Neural crest cell (in vitro differentiated cells): ENCODE measurements at regions not wholly inside any gene's neighbourhood (a gene's known extent, or its start where the extent isn't known, plus 50 kb on each side); places are given as distances from the start of the nearest gene placed in this dataset.

Experiments
- DNase-seq: peaks from one replicate; pipeline ENCODE4 v3.0.0; 2021; ENCODE audit warnings: low read depth, mixed read lengths, low spot score
- H3K27ac Mint-ChIP-seq: one replicate; pipeline ENCODE4 v1.8.0; 2021; ENCODE audit warnings: mild to moderate bottlenecking, mixed read lengths; ENCODE audit not compliant: unreplicated experiment
- H3K27me3 Mint-ChIP-seq: 2 replicates; pipeline ENCODE4 v1.8.0; 2021; ENCODE audit warnings: low read depth, mild to moderate bottlenecking, mixed read lengths
- H3K36me3 Mint-ChIP-seq: 2 replicates; pipeline ENCODE4 v1.8.0; 2021; ENCODE audit warnings: low read depth, mild to moderate bottlenecking, mixed read lengths
- H3K4me1 Mint-ChIP-seq: 2 replicates; pipeline ENCODE4 v1.8.0; 2021; ENCODE audit warnings: mixed read lengths
- H3K4me3 Mint-ChIP-seq: one replicate; pipeline ENCODE4 v1.8.0; 2021; ENCODE audit warnings: mild to moderate bottlenecking, mixed read lengths
- H3K9me3 Mint-ChIP-seq: 2 replicates; pipeline ENCODE4 v1.8.0; 2021; ENCODE audit warnings: mixed read lengths
- CTCF ChIP-seq: fragments of 200-600 bp; sonication (generic); conservative IDR thresholded peaks from 2 replicates; pipeline ENCODE4 v1.5.0; 2021; ENCODE audit warnings: antibody characterized with exemption, mild to moderate bottlenecking

GRCh38 chr11:15651816-15652215, 537.1 kb downstream of the INSC start:
- Mint-ChIP-seq H3K36me3 (no peaks in the 10 kb centered on the region), H3K4me1 (peaks cover 28% of the 10 kb centered on the region), H3K27ac (no peak overlapping the region), H3K9me3 (no peaks in the 10 kb centered on the region), H3K27me3 (no peaks in the 10 kb centered on the region), H3K4me3 (no peak overlapping the region)
- TF ChIP-seq CTCF, result no peak
- no peak for DNase-seq

- Mint-ChIP-seq H3K4me1 (peaks cover 28% of the 10 kb centered on the region), H3K27me3 (no peaks in the 10 kb centered on the region), H3K9me3 (no peaks in the 10 kb centered on the region), H3K4me3 (no peak overlapping the region), H3K36me3 (no peaks in the 10 kb centered on the region), H3K27ac (no peak overlapping the region)
- TF ChIP-seq CTCF, result no peak
- no peak for DNase-seq
These were observed 538.5 kb downstream of the INSC start for GRCh38 chr11:15653191-15653710.

GRCh38 chr11:15654451-15654850, 539.7 kb downstream of the INSC start:
- Mint-ChIP-seq H3K27me3 (no peaks in the 10 kb centered on the region), H3K4me3 (no peak overlapping the region), H3K9me3 (no peaks in the 10 kb centered on the region), H3K27ac (no peak overlapping the region), H3K4me1 (peaks cover 27% of the 10 kb centered on the region), H3K36me3 (no peaks in the 10 kb centered on the region)
- no peak for DNase-seq
- no peak for TF ChIP-seq CTCF

- H3K4me3 Mint-ChIP-seq, result no peak overlapping the region
- H3K36me3 Mint-ChIP-seq, result no peaks in the 10 kb centered on the region
- no peaks in the 10 kb centered on the region for H3K27me3 Mint-ChIP-seq
- H3K9me3 Mint-ChIP-seq, result no peaks in the 10 kb centered on the region
- DNase-seq, result no peak
- no peak overlapping the region for H3K27ac Mint-ChIP-seq
- peaks cover 21% of the 10 kb centered on the region for H3K4me1 Mint-ChIP-seq
- TF ChIP-seq CTCF, result no peak
These were observed 540.8 kb downstream of the INSC start for GRCh38 chr11:15655552-15655951.

- no peak overlapping the region for H3K27ac Mint-ChIP-seq
- H3K4me3 Mint-ChIP-seq, result no peak overlapping the region
- no peak for TF ChIP-seq CTCF
- H3K36me3 Mint-ChIP-seq, result no peaks in the 10 kb centered on the region
- H3K4me1 Mint-ChIP-seq, result peaks cover 8% of the 10 kb centered on the region
- H3K9me3 Mint-ChIP-seq, result no peaks in the 10 kb centered on the region
- no peaks in the 10 kb centered on the region for H3K27me3 Mint-ChIP-seq
- DNase-seq, result no peak
These were observed 542.5 kb downstream of the INSC start for GRCh38 chr11:15657264-15657663.

GRCh38 chr11:15660496-15660895, 545.8 kb downstream of the INSC start:
- peaks cover 27% of the 10 kb centered on the region for H3K4me1 Mint-ChIP-seq
- no peak overlapping the region for H3K4me3 Mint-ChIP-seq
- H3K36me3 Mint-ChIP-seq, result no peaks in the 10 kb centered on the region
- TF ChIP-seq CTCF, result no peak
- H3K27ac Mint-ChIP-seq, result no peak overlapping the region
- H3K9me3 Mint-ChIP-seq, result peaks cover 2% of the 10 kb centered on the region
- DNase-seq, result no peak
- H3K27me3 Mint-ChIP-seq, result no peaks in the 10 kb centered on the region
